Body of pancreas (tissue), 4 donors: ENCODE measurements at regions not wholly inside any gene's neighbourhood (a gene's known extent, or its start where the extent isn't known, plus 50 kb on each side); places are given as distances from the start of the nearest gene placed in this dataset.

ENCODE experiments used
- CTCF ChIP-seq, 7 experiments: fragments of 450-650 bp in 4 of 7; fragments of 200-600 bp in 3 of 7; sonication (generic) in 3 of 7; IDR thresholded peaks; one replicate each; pipeline ENCODE4 v1.5.1; 2016 to 2019; ENCODE audit warnings: antibody characterized with exemption in 7 of 7
- POLR2A ChIP-seq, 3 donors: fragments of 450-650 bp; IDR thresholded peaks; one replicate each; pipeline ENCODE4 v1.6.1; 2016; ENCODE audit warnings: antibody characterized with exemption in 3 of 3, mild to moderate bottlenecking in 2 of 3

GRCh38 chr3:30082652-30083051, 523.7 kb upstream of the TGFBR2 start:
- TF ChIP-seq CTCF (IDR thresholded peaks at IDR 0.05) (no peak), POLR2A (IDR thresholded peaks at IDR 0.05) (no peak)
